ENCODE measurements at regions not wholly inside any gene's neighbourhood (a gene's known extent, or its start where the extent isn't known, plus 50 kb on each side); places are given as distances from the start of the nearest gene placed in this dataset.

DNA sequence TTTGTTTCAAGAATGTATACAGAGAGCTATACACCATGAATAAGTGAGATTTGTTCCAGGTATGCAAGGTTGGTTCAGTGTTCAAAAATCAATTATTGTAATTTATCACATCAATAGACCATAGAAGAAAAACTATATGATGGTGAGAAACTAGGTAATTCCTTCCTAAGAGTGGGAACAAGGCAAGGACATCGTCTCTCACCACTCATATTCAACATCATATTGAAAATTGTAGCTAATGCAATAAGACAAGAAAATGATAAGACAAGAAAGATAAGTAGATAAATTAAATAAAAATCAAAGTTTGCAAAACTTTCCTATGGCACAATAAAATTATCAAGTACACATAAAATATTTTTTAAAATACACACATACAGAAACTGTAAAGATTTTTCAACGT is 385.3 kb upstream of the COBL start:
- no peak overlapping the region for H3K27ac ChIP-seq
- H3K4me3 ChIP-seq, result no peak overlapping the region
- H3K4me1 ChIP-seq, result no peaks in the 10 kb centered on the region
- no peaks in the 10 kb centered on the region for H3K9me3 ChIP-seq
- no peak for ATAC-seq
- no peak for DNase-seq
- TF ChIP-seq, protein P1, sequence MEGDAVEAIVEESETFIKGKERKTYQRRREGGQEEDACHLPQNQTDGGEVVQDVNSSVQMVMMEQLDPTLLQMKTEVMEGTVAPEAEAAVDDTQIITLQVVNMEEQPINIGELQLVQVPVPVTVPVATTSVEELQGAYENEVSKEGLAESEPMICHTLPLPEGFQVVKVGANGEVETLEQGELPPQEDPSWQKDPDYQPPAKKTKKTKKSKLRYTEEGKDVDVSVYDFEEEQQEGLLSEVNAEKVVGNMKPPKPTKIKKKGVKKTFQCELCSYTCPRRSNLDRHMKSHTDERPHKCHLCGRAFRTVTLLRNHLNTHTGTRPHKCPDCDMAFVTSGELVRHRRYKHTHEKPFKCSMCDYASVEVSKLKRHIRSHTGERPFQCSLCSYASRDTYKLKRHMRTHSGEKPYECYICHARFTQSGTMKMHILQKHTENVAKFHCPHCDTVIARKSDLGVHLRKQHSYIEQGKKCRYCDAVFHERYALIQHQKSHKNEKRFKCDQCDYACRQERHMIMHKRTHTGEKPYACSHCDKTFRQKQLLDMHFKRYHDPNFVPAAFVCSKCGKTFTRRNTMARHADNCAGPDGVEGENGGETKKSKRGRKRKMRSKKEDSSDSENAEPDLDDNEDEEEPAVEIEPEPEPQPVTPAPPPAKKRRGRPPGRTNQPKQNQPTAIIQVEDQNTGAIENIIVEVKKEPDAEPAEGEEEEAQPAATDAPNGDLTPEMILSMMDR (IDR thresholded peaks at IDR 0.05), result no peak
- no peak for TF ChIP-seq POLR2A (IDR thresholded peaks at IDR 0.05)
- intact Hi-C loops (cut with DNase I), result no loop called here
- no peaks in the 10 kb centered on the region for H3K36me3 ChIP-seq (replicated peaks in 1 of 2; ENCODE audit: insufficient read depth in 1 of 2, low read depth in 2 of 2)
- no peaks in the 10 kb centered on the region for H3K27me3 ChIP-seq
- WGBS, 2 donors, result 48 to 56% methylated on average over 2 of the region's 2 CpGs

DNA sequence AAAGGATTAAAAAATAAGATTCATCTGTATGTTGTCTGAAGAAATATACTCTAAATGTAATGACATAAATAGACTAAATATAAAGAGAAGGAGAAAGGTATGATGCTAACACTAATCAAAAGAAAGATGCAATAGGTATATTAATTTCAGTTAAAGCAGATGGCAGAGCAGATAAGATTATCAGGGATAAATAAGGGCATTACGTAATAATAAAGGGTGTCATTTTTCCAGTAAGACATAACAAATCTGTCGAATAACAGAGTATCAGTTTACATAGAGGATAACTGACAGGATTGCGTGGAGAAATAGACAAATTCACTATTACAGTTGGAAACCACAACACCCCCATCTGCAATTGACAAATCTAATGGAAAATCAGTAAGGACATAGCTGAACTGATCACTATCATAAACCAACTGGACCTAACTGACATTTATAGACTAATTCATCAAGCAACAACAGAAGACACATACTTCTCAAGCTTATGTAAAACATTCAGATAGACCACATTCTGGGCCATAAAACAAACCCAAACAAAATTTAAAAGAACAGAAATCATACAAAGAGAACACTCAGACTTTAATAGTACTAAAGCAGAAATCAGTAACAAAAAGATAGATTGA is 384.1 kb upstream of the COBL start:
- Histone ChIP-seq H3K27me3 (no peaks in the 10 kb centered on the region), H3K9me3 (no peaks in the 10 kb centered on the region), H3K36me3 (replicated peaks in 1 of 2; ENCODE audit: insufficient read depth in 1 of 2, low read depth in 2 of 2) (no peaks in the 10 kb centered on the region), H3K27ac (no peak overlapping the region), H3K4me1 (no peaks in the 10 kb centered on the region), H3K4me3 (no peak overlapping the region)
- intact Hi-C loops (cut with DNase I), result no loop called here
- no peak for TF ChIP-seq POLR2A (IDR thresholded peaks at IDR 0.05)
- TF ChIP-seq, protein P1 (IDR thresholded peaks at IDR 0.05), result no peak
- ATAC-seq (no peak), DNase-seq (no peak)
- WGBS, 2 donors, result 50 to 53% methylated on average over 3 of the region's 3 CpGs

DNA sequence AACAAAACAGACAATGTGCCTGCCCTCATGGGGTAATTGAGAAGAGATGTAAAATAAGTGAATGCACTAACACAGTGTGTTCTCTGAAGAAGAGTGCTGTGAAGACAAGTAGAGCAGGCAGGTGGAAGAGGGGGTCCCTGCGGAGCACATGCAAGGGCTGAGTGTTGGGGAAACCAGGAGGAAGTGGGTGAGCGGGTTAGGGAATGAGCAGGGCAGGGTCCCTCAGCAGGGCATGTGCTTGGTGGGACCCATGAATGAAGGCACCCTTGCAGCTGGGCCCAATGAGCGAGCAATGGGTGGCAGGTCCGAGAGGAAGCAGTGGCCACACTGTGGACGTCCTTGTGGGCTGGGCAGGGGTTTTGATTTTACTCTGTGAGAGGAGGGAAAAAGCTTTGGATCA is 376.6 kb upstream of the COBL start:
- WGBS, 2 donors, result 55% methylated on average over 5 of the region's 5 CpGs
- Histone ChIP-seq H3K27ac (no peak overlapping the region), H3K4me1 (no peaks in the 10 kb centered on the region), H3K36me3 (replicated peaks in 1 of 2; ENCODE audit: insufficient read depth in 1 of 2, low read depth in 2 of 2) (no peaks in the 10 kb centered on the region), H3K4me3 (no peak overlapping the region), H3K9me3 (no peaks in the 10 kb centered on the region), H3K27me3 (no peaks in the 10 kb centered on the region)
- TF ChIP-seq POLR2A (IDR thresholded peaks at IDR 0.05), result no peak
- TF ChIP-seq, protein P1 (IDR thresholded peaks at IDR 0.05), result no peak
- intact Hi-C loops (cut with DNase I), result no loop called here
- no peak for DNase-seq
- no peak for ATAC-seq

DNA sequence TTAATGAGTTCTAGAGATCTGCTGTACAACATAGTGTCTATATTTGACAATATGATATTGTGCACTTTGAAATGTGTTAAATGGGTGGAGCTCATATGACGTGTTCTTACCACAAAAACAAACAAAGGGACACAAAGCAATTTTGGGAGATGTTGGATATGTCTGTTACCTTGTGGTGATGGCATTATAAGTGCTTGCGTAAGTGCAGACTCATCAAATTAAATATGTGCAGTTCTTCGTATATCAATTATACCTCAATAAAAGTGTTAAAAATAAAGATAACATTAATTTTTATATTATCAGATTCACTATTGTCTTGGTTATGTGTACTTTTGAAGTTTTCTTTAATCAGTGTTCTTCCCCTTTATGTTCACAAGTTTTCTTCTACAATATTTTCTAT is 372.9 kb upstream of the COBL start:
- H3K36me3 ChIP-seq (replicated peaks in 1 of 2; ENCODE audit: insufficient read depth in 1 of 2, low read depth in 2 of 2), result no peaks in the 10 kb centered on the region
- no peak overlapping the region for H3K4me3 ChIP-seq
- no peaks in the 10 kb centered on the region for H3K4me1 ChIP-seq
- intact Hi-C loops (cut with DNase I), result no loop called here
- ATAC-seq (no peak), DNase-seq (no peak)
- 64 to 67% methylated on average over 3 of the region's 3 CpGs for WGBS, 2 donors
- no peaks in the 10 kb centered on the region for H3K27me3 ChIP-seq
- no peak for TF ChIP-seq POLR2A (IDR thresholded peaks at IDR 0.05)
- TF ChIP-seq, protein P1 (IDR thresholded peaks at IDR 0.05), result no peak
- no peaks in the 10 kb centered on the region for H3K9me3 ChIP-seq
- no peak overlapping the region for H3K27ac ChIP-seq

DNA sequence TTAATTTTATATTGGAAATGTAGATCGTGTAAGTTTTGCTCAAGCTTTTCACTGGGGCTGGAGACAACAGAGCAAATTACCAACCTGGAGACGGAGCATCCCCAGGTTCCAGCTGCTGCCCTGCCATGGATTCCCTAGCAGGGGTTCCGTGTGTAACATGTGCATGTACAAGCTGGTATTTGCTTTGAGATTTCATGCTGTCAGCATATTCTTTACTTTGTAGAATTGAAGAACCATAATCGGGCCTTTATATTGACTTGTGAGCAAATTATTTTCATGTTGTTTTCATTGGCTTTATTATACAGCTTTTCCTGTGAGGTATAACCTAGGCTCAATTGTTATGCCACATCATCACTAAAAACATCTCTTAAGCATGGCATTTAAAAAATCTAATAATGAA is 369.2 kb upstream of the COBL start:
- H3K36me3 ChIP-seq (replicated peaks in 1 of 2; ENCODE audit: insufficient read depth in 1 of 2, low read depth in 2 of 2), result no peaks in the 10 kb centered on the region
- no peak for ATAC-seq
- WGBS, 2 donors, result 53 to 57% methylated on average over 4 of the region's 4 CpGs

More for the DNA sequence above, 369.2 kb upstream of the COBL start:
- Histone ChIP-seq H3K4me1 (no peaks in the 10 kb centered on the region), H3K9me3 (no peaks in the 10 kb centered on the region), H3K4me3 (no peak overlapping the region), H3K27me3 (no peaks in the 10 kb centered on the region), H3K27ac (no peak overlapping the region)
- TF ChIP-seq POLR2A (IDR thresholded peaks at IDR 0.05), result no peak
- TF ChIP-seq, protein P1 (IDR thresholded peaks at IDR 0.05), result no peak
- DNase-seq, result no peak
- intact Hi-C loops (cut with DNase I), result no loop called here

All from body of pancreas (tissue), 4 donors.